Bronchial epithelial cell (primary cell): ENCODE measurements at regions not wholly inside any gene's neighbourhood (a gene's known extent, or its start where the extent isn't known, plus 50 kb on each side); places are given as distances from the start of the nearest gene placed in this dataset.
A peak's percentile ranks its signal among the peaks of the same experiment; 100 is the strongest.

ENCODE experiments used
- DNase-seq: peaks from one replicate; pipeline ENCODE4 v3.0.0-alpha.2; 2010; ENCODE audit warnings: low read depth
- FAIRE-seq: peaks from 2 replicates; lab custom pipeline; 2011; peaks lifted over from hg19 to GRCh38; lab: Jason Lieb, UNC
- H3K27me3 ChIP-seq: 2 replicates; pipeline ENCODE4 v1.5.1; 2011; ENCODE audit warnings: low read length; ENCODE audit not compliant: control insufficient read depth, insufficient read depth
- H3K36me3 ChIP-seq: 2 replicates; pipeline ENCODE4 v1.5.1; 2011; ENCODE audit warnings: low read length; ENCODE audit not compliant: control insufficient read depth, insufficient read depth
- H3K4me3 ChIP-seq: 2 replicates; pipeline ENCODE4 v1.5.1; 2011; ENCODE audit warnings: mild to moderate bottlenecking, low read depth, low read length, control low read depth
- TF ChIP-seq, protein P1 (sequence below): IDR thresholded peaks from 2 replicates; pipeline ENCODE4 v1.5.1; 2011; ENCODE audit warnings: mild to moderate bottlenecking, moderate library complexity, low read length, control low read depth, inconsistent platforms; ENCODE audit not compliant: insufficient read depth, severe bottlenecking

- Histone ChIP-seq H3K36me3 (no peaks in the 10 kb centered on the region), H3K4me3 (no peak overlapping the region), H3K27me3 (no peaks in the 10 kb centered on the region)
- FAIRE-seq (no peak), DNase-seq (no peak)
- TF ChIP-seq, protein P1, sequence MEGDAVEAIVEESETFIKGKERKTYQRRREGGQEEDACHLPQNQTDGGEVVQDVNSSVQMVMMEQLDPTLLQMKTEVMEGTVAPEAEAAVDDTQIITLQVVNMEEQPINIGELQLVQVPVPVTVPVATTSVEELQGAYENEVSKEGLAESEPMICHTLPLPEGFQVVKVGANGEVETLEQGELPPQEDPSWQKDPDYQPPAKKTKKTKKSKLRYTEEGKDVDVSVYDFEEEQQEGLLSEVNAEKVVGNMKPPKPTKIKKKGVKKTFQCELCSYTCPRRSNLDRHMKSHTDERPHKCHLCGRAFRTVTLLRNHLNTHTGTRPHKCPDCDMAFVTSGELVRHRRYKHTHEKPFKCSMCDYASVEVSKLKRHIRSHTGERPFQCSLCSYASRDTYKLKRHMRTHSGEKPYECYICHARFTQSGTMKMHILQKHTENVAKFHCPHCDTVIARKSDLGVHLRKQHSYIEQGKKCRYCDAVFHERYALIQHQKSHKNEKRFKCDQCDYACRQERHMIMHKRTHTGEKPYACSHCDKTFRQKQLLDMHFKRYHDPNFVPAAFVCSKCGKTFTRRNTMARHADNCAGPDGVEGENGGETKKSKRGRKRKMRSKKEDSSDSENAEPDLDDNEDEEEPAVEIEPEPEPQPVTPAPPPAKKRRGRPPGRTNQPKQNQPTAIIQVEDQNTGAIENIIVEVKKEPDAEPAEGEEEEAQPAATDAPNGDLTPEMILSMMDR = no peak
These were observed 151.6 kb upstream of the STEAP4 start for GRCh38 chr7:88458279-88458678.

DNA sequence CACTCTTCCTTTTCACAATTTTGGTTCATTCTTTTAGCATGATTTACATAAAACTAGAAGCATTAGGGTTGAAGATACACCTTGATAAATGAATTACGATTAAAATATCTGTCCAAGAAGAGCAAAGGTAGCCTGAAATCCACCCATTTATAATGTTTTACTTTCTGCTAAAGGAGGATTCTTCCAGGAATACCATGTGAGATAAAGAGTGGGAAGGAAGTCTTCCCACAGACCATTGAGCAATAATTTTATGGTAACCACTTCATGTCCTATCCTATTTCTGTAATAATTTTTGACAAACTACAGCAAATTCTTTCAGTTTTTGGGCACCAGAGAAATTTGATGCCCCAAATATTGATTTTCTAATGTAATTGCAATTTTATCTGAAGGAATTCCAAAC lies 150.6 kb upstream of the STEAP4 start:
- no peak for FAIRE-seq
- TF ChIP-seq, protein P1 = no peak

DNA sequence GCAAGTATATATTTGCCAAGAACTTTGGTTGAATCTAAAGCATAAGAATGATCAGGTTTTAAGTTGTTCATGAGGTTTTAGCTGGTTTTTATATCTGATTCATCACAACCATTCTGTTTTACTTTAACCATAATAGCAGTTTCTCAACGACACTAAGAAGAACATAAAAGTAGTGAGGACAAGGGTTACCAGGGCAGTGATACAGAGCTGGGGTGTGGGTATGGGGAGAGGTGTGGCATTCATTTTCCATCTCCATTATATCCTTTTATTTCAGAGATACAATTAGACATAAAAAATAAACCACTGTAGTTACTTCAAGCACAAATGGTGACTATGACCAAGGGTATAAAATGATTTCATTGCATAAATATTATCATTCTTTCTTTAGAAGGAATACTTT lies 149.8 kb upstream of the STEAP4 start:
- TF ChIP-seq, protein P1 = no peak
- DNase-seq = no peak

More for the DNA sequence above, 150.6 kb upstream of the STEAP4 start:
- H3K27me3 ChIP-seq = no peaks in the 10 kb centered on the region
- no peak overlapping the region for H3K4me3 ChIP-seq
- DNase-seq = no peak
- no peaks in the 10 kb centered on the region for H3K36me3 ChIP-seq

DNA sequence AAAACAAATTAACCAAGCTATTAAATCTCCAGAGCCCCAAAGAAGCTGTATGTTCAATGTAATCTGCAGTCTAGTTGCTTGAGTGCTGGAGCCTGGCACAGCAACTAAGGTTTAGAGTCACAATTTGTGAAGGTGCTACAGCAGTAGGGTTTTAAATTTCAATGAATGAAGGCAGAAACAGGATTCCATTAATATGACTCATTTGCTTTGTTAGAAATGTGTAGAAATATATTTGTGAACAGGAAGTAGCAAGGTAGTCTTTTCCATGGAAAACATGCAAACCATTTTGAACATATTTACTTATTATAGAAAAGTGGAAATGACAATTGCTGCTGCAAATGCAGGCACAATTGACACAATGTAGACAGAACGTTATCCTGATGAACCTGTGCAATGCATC lies 149.0 kb upstream of the STEAP4 start:
- FAIRE-seq (no peak), DNase-seq (peak; percentile 79)
- TF ChIP-seq, protein P1 = no peak
- no peaks in the 10 kb centered on the region for H3K36me3 ChIP-seq
- no peaks in the 10 kb centered on the region for H3K27me3 ChIP-seq
- no peak overlapping the region for H3K4me3 ChIP-seq

More for the DNA sequence above, 149.8 kb upstream of the STEAP4 start:
- no peaks in the 10 kb centered on the region for H3K36me3 ChIP-seq
- no peak for FAIRE-seq
- no peaks in the 10 kb centered on the region for H3K27me3 ChIP-seq
- H3K4me3 ChIP-seq = no peak overlapping the region

- no peak for DNase-seq
- Histone ChIP-seq H3K36me3 (no peaks in the 10 kb centered on the region), H3K27me3 (no peaks in the 10 kb centered on the region), H3K4me3 (no peak overlapping the region)
- TF ChIP-seq, protein P1 = no peak
- no peak for FAIRE-seq
These were observed 146.0 kb upstream of the STEAP4 start for GRCh38 chr7:88452646-88453045.

DNA sequence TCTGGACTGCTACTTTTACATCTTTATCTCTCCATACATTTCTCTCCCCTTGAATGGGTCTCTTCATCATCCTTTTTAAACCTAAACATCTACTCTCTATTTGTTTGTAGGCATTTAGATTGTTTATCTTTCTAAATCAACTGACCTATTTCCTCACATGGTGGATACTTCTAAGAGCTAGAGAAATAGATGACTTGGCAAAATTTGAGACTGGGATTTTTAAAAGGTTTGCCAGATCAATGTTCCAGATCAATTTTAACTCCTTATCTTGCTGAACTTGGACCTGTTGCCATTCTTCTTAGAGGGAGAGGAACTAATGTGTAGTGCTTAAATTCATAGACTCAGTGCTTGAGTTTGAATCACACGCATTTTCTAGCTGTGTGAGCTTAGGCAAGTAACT lies 144.2 kb upstream of the STEAP4 start:
- H3K4me3 ChIP-seq = no peak overlapping the region
- DNase-seq (no peak), FAIRE-seq (no peak)
- H3K36me3 ChIP-seq = no peaks in the 10 kb centered on the region
- TF ChIP-seq, protein P1 = no peak
- H3K27me3 ChIP-seq = no peaks in the 10 kb centered on the region
